NCI-H2196 (cell line): ENCODE measurements at regions not wholly inside any gene's neighbourhood (a gene's known extent, or its start where the extent isn't known, plus 50 kb on each side); places are given as distances from the start of the nearest gene placed in this dataset.

ENCODE experiments used
- DNase-seq: peaks from one replicate; lab custom pipeline; 2025; ENCODE audit not compliant: unreplicated experiment; lab: John Stamatoyannopoulos, UW

DNA sequence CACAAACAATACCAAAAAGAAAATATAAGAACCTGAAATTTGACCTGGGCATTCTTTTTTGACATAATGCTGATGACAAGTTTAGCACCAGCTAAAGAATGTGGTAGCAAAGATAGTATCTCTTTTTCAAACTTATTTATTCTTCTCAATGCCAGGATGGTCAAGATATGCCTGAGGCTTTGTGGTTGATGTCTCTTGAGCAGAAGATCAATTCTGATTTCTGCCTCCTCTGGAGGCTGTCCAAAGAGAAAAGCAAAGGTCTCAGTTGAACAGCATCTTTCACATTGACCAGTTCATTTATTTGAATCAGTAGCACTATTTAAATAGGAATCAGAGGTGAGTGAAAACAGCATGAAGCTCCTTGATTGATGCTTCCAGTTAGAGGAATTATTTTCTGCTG is 588.2 kb downstream of the HTR1A start:
- no peak for DNase-seq

DNA sequence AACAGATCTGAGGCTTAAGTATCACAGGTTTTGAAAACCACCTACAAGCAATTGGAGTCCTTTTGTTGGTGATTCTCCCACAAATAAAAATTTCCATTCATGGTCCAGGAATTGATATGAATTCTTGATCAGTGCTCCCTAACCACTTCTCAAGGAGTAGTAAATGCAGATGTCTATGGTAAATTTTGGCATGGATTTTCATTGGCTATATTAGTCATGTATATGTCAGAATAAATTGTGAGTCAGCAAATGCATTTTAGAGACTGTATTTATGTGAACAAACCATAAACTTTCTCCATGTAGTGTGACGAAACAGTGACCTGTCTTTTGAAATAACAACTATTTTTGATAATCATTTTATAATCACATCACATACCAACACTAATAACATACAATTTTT is 611.1 kb downstream of the HTR1A start:
- DNase-seq, result no peak

DNA sequence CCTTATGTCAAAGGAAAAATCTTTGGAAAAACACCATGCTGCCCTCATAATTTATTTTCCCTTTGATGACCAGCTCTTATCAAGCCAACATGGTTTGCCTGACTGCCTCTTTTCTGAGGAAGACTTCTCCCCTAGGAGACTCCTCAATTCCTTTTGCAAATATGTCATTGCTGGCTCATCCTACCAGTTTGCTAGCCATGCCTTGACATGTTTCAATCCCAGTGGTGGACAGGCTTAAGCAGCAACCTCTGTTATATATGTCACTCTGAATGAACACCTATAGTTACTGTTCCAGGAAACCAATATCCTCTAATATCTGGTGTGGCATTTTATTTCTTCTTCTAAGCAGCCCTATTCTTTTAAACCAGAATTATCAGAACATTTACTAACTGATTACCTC is 615.8 kb downstream of the HTR1A start:
- DNase-seq, result no peak

DNA sequence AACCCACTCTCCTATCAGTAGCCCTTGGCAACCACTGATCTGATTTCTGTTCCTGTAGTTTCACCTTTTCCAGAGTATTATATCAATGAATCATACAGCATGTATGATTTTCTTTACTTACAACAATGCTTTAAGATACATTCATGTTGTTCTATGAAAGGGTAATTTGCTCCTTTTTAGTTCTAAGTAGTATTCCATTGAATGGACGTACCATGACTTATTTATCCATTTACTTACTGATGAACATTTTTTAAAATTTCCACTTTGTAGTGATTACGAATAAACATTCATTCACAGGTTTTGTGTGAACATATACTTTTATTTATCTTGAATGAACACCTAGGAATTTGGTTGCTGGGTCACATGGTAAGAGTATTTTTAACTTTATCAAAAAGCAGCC is 620.8 kb downstream of the HTR1A start:
- DNase-seq, result no peak

DNA sequence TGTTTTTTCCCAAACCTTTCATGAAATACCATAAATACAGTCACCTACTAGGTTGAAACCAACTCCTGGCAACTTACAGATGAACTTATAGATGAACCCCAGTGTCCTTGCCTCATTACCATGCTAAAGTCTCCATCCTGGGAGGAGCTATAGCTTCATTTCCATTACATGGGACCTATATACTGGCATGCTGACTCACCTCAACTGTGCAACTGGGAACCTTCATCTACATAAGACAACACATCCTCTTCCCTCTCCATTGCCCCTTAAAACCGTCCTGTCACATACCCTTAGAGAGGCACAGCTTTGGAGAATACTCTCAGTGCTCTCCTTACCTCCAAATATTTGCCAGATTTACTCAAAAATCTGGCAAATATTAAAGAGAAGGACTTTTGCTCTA is 638.3 kb downstream of the HTR1A start:
- no peak for DNase-seq

DNA sequence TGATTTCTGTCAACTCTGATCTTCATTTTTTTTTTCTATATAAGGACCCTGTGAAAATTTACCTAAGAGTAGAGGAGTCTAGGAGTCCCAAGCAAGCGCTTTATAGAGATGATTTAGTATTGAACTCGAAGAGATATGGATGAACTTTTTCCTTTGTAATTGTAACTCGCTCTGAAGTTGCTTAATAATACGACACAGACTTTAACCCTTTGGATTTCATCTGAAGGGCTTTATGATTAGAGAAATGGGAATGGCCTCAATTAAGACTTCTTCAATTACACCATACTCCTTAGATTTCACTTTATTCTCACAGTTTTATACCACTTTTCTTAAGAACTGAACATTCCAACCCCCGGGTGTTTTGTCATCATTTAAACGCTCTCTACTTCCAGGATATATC is 647.7 kb downstream of the HTR1A start:
- no peak for DNase-seq

DNA sequence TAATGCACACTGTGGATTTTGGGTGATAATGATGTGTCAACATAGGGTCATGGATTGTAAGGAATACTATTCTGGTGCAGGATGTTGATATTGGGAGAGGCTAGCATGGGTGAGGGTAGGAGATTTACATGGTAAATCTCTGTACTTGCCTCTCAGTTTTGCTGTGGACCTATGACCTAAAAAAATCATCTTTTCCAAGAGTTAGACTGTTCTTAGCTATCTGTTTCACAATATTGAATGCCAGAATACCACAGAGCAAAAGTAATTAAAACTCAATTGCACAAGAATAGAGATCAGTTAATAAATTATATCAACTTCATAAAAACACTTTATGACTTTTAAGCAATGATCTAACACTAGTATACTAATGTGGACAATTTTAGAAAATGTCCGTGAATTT is 651.6 kb downstream of the HTR1A start:
- no peak for DNase-seq

- no peak for DNase-seq
Observed at GRCh38 chr5:63306909-63307308, 655.3 kb downstream of the HTR1A start.

- no peak for DNase-seq
Observed at GRCh38 chr5:63293317-63293716, 668.9 kb downstream of the HTR1A start.

GRCh38 chr5:63286724-63287123 is 675.5 kb downstream of the HTR1A start:
- no peak for DNase-seq

GRCh38 chr5:63263411-63263810 is 684.8 kb downstream of the LRRC70 start:
- no peak for DNase-seq

DNA sequence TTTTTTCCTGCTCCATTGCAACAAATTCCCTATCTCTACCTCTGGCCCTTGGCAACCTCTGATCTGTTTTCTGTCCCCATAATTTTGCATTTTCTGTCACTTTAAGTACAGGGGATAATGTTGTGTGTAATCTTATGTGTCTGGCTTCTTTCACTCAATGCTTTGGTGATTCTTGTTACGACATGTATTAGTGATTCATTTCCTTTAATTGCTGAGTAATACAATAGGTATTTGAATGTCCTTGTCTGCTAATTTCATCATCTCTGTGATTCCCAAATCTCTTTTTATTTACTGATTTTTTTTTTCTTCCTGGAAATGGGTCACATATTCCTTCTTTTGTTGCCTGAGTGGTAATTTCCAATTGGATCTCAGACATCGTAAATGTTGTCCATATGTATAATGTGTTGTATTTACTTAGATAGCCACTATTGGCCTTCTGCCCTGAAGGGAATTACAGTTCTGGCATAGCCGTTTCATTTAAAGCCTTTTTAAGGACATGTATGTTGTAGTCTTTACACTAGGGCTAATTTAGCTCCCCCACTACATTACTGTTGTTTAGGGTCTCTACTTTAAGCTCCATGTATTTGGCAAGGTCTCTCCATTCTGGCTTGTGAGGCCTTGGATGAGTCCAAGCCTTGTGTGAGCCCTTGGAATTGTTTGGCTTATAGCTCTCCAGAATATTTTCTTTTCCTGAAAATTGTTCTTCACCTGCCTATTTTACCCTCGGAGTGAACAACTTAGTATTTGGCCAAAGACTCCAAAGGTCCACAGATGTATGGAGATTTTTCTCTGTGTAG is 683.8 kb downstream of the LRRC70 start:
- DNase-seq, result no peak

GRCh38 chr5:63261695-63262094 is 683.1 kb downstream of the LRRC70 start:
- DNase-seq, result no peak

DNA sequence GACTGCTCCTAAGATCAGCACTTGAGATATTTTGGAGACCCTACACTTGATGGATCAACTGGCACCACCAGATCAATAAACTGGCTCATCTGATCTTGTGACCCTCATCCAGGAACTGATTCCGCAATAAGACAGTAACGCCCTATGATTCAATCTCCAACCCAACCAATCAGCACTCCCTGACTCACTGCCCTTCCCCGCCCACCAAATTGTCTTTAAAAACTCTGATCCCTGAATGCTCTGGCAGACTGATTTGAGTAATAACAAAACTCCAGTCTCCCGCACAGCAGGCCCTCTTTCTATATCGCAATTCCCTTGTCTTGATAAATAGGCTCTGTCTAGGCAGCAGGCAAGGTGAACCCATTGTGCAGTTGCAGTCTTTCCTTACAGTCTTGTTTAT is 677.0 kb downstream of the LRRC70 start:
- no peak for DNase-seq

DNA sequence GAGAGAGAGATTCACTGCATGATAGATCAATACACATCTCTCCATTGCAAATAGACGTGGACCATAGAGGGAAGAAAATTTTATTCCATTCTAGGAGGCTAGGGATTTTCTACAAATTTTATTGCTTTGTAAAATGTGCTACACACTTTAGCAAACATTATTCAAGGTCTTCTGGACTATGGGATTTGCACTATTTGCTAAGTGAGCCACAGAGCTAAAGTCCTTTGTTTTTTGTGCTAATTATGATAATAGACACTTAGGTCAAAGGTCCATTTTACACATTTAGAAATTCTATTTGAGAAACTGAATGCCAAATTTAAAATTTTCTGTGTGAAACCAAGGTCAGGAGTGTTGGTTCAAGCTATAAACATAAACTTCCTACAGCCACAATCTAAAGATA is 672.3 kb downstream of the LRRC70 start:
- no peak for DNase-seq

- DNase-seq, result no peak
Observed at GRCh38 chr5:63249960-63250359, 671.3 kb downstream of the LRRC70 start.

DNA sequence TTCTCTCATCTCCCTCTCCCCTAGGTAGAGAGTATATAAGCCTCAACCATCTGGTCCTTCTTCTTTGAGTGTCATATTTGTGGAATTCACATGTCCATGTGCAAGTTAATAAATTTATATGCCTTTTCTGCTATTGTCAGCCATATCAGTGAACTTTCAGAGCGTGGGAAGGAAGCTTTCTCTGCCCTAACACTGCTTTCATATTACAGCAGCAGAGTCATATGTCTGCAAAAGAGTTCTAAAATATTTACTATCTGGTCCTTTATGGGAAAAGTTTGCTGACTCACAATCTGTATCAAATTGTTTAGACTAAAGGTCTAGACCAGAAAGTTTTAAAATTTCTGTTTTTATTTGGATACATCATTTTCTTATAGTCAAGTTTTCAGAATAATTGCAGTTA is 669.0 kb downstream of the LRRC70 start:
- DNase-seq, result no peak

GRCh38 chr5:63245271-63245670 is 666.7 kb downstream of the LRRC70 start:
- DNase-seq, result no peak

GRCh38 chr5:63240063-63240755 is 661.6 kb downstream of the LRRC70 start:
- DNase-seq, result no peak

- DNase-seq, result no peak
Observed at GRCh38 chr5:63233911-63234310, 655.3 kb downstream of the LRRC70 start.

GRCh38 chr5:63233361-63233760 is 654.7 kb downstream of the LRRC70 start:
- no peak for DNase-seq

GRCh38 chr5:63230754-63231153 is 652.1 kb downstream of the LRRC70 start:
- no peak for DNase-seq

GRCh38 chr5:63228154-63228553 is 649.5 kb downstream of the LRRC70 start:
- no peak for DNase-seq
